CD4-positive, alpha-beta T cell (primary cell): ENCODE measurements at regions not wholly inside any gene's neighbourhood (a gene's known extent, or its start where the extent isn't known, plus 50 kb on each side); places are given as distances from the start of the nearest gene placed in this dataset.

Experiments used
- ATAC-seq: fragments of 200-7000 bp; cut with Tn5 transposase; one replicate; pipeline ENCODE4 v1.10.0; 2022; ENCODE audit warnings: mild to moderate bottlenecking; ENCODE audit not compliant: poor library complexity
- CTCF ChIA-PET: fragments of 350-600 bp; sonication (Branson Sonifier 250); formaldehyde crosslinking; loops from one replicate; lab custom pipeline; 2021; ENCODE audit warnings: antibody characterized with exemption, inconsistent platforms; lab: Charles Lee
- POLR2A ChIA-PET: fragments of 350-600 bp; sonication (Branson Sonifier 250); formaldehyde crosslinking; loops from one replicate; lab custom pipeline; 2021; ENCODE audit warnings: antibody characterized with exemption, inconsistent platforms; lab: Charles Lee
- DNase-seq, 14 experiments: peaks; one replicate each; pipeline ENCODE4 v3.0.0-alpha.2; 2013 to 2020; ENCODE audit warnings: mixed read lengths in 2 of 14
- H3K27ac ChIP-seq, 2 donors: one replicate each; pipeline versions ENCODE4 v1.5.1 to v1.7.0; 2013; ENCODE audit warnings: low read length in 2 of 2, low read depth in 1 of 2, mild to moderate bottlenecking in 1 of 2
- H3K27me3 ChIP-seq, 2 experiments: 1 replicate in 1 of 2; 2 replicates in 1 of 2; pipeline versions ENCODE4 v1.6.1 to v1.7.0; 2013; ENCODE audit warnings: low read length in 2 of 2, control low read depth in 1 of 2, mild to moderate bottlenecking in 1 of 2, moderate library complexity in 1 of 2; ENCODE audit not compliant: insufficient read depth in 2 of 2, control insufficient read depth in 1 of 2
- H3K36me3 ChIP-seq: one replicate; pipeline ENCODE4 v1.6.1; 2013; ENCODE audit warnings: low read length, control low read depth; ENCODE audit not compliant: insufficient read depth
- H3K4me1 ChIP-seq: one replicate; pipeline ENCODE4 v1.6.1; 2013; ENCODE audit warnings: low read length, control low read depth; ENCODE audit not compliant: insufficient read depth
- H3K4me3 ChIP-seq: one replicate; pipeline ENCODE4 v1.5.1; 2013; ENCODE audit warnings: mild to moderate bottlenecking, low read length, moderate library complexity
- H3K9me3 ChIP-seq, 2 experiments: 1 replicate in 1 of 2; 2 replicates in 1 of 2; pipeline versions ENCODE4 v1.6.1 to v1.7.0; 2013; ENCODE audit warnings: low read length in 2 of 2, mild to moderate bottlenecking in 2 of 2, control low read depth in 1 of 2, moderate library complexity in 1 of 2; ENCODE audit not compliant: control insufficient read depth in 1 of 2, insufficient read depth in 1 of 2
- H3K27ac Mint-ChIP-seq: one replicate; pipeline ENCODE4 v1.8.0; 2020; ENCODE audit warnings: mixed read lengths
- H3K27me3 Mint-ChIP-seq: one replicate; pipeline ENCODE4 v1.8.0; 2021; ENCODE audit warnings: mixed read lengths
- H3K36me3 Mint-ChIP-seq: one replicate; pipeline ENCODE4 v1.8.0; 2021; ENCODE audit warnings: low read depth, mixed read lengths
- H3K4me1 Mint-ChIP-seq: one replicate; pipeline ENCODE4 v1.8.0; 2021; ENCODE audit warnings: low read depth, mixed read lengths
- H3K4me3 Mint-ChIP-seq: one replicate; pipeline ENCODE4 v1.8.0; 2020; ENCODE audit warnings: mild to moderate bottlenecking, mixed read lengths
- H3K9me3 Mint-ChIP-seq: one replicate; pipeline ENCODE4 v1.8.0; 2020; ENCODE audit warnings: mixed read lengths
- CTCF ChIP-seq: fragments of 200-600 bp; IDR thresholded peaks from one replicate; pipeline ENCODE4 v1.8.0; 2022; ENCODE audit warnings: antibody characterized with exemption, mild to moderate bottlenecking
- intact Hi-C, 2 experiments: fragments of 100-400 bp; cut with DNase I in 1 of 2; cut with micrococcal nuclease in 1 of 2; formaldehyde crosslinking; loops; one replicate each; pipeline versions ENCODE4 v1.15.1 to v1.9.0; 2023 to 2025; cut with DNase I, micrococcal nuclease

GRCh38 chr2:18057657-18058056 is 179.2 kb downstream of the KCNS3 start:
- Histone ChIP-seq H3K27me3 (no peaks in the 10 kb centered on the region), H3K9me3 (no peaks in the 10 kb centered on the region), H3K4me3 (no peak overlapping the region), H3K27ac (no peak overlapping the region), H3K4me1 (no peaks in the 10 kb centered on the region), H3K36me3 (no peaks in the 10 kb centered on the region)
- ATAC-seq = no peak
- H3K4me3 Mint-ChIP-seq = no peak overlapping the region
- no peaks in the 10 kb centered on the region for H3K9me3 Mint-ChIP-seq
- H3K36me3 Mint-ChIP-seq = no peaks in the 10 kb centered on the region
- H3K4me1 Mint-ChIP-seq = no peaks in the 10 kb centered on the region
- no peak for TF ChIP-seq CTCF
- ChIA-PET POLR2A (no interaction called here), CTCF (no interaction called here)
- no peaks in the 10 kb centered on the region for H3K27me3 Mint-ChIP-seq
- intact Hi-C loops = no loop called here
- no peak for DNase-seq
- no peak overlapping the region for H3K27ac Mint-ChIP-seq

- H3K27ac ChIP-seq = no peak overlapping the region
- ChIA-PET POLR2A (no interaction called here), CTCF (no interaction called here)
- H3K4me3 ChIP-seq = no peak overlapping the region
- Mint-ChIP-seq H3K36me3 (no peaks in the 10 kb centered on the region), H3K4me1 (no peaks in the 10 kb centered on the region), H3K9me3 (no peaks in the 10 kb centered on the region), H3K27me3 (no peaks in the 10 kb centered on the region), H3K27ac (no peak overlapping the region), H3K4me3 (no peak overlapping the region)
- no peaks in the 10 kb centered on the region for H3K36me3 ChIP-seq
- DNase-seq (no peak), ATAC-seq (no peak)
- no peak for TF ChIP-seq CTCF
- intact Hi-C loops = no loop called here
- H3K4me1 ChIP-seq = no peaks in the 10 kb centered on the region
- no peaks in the 10 kb centered on the region for H3K9me3 ChIP-seq
- H3K27me3 ChIP-seq = no peaks in the 10 kb centered on the region
Measured at GRCh38 chr2:18055290-18055689, 176.8 kb downstream of the KCNS3 start.

- no peaks in the 10 kb centered on the region for H3K36me3 Mint-ChIP-seq
- ATAC-seq (no peak), DNase-seq (no peak)
- H3K4me3 Mint-ChIP-seq = no peak overlapping the region
- no peaks in the 10 kb centered on the region for H3K4me1 Mint-ChIP-seq
- no peak overlapping the region for H3K27ac Mint-ChIP-seq
- no peaks in the 10 kb centered on the region for H3K9me3 Mint-ChIP-seq
- Histone ChIP-seq H3K27me3 (no peaks in the 10 kb centered on the region), H3K27ac (no peak overlapping the region), H3K4me1 (no peaks in the 10 kb centered on the region), H3K36me3 (no peaks in the 10 kb centered on the region), H3K4me3 (no peak overlapping the region), H3K9me3 (peaks cover 0 to 3% of the 10 kb centered on the region in 2 experiments)
- ChIA-PET POLR2A (no interaction called here), CTCF (no interaction called here)
- intact Hi-C loops = no loop called here
- no peaks in the 10 kb centered on the region for H3K27me3 Mint-ChIP-seq
- no peak for TF ChIP-seq CTCF
Measured at GRCh38 chr2:18050001-18050400, 171.5 kb downstream of the KCNS3 start.
